SU-DHL-6 (cell line): ENCODE measurements at regions not wholly inside any gene's neighbourhood (a gene's known extent, or its start where the extent isn't known, plus 50 kb on each side); places are given as distances from the start of the nearest gene placed in this dataset.

Experiments
- H2AFZ ChIP-seq: fragments of 200-600 bp; sonication (generic); 2 replicates; pipeline ENCODE4 v1.6.1; 2014; ENCODE audit warnings: low read depth, mild to moderate bottlenecking, moderate library complexity, mixed read lengths, antibody characterized with exemption, low read length; ENCODE audit not compliant: severe bottlenecking
- H3F3A ChIP-seq: fragments of 200-600 bp; shearing (Covaris generic); 2 replicates; pipeline ENCODE4 v1.6.0; 2016; ENCODE audit warnings: antibody characterized with exemption, mild to moderate bottlenecking; ENCODE audit not compliant: insufficient read depth
- H3K27ac ChIP-seq: fragments of 200-600 bp; sonication (generic); 2 replicates; pipeline ENCODE4 v1.5.1; 2016; ENCODE audit warnings: low read depth, mild to moderate bottlenecking, low read length, moderate library complexity, mixed read lengths
- H3K27me3 ChIP-seq: fragments of 200-600 bp; sonication (generic), shearing (Covaris generic); 2 replicates; pipeline ENCODE4 v1.6.0; 2014; ENCODE audit warnings: mild to moderate bottlenecking, low read length
- H3K36me3 ChIP-seq: fragments of 200-600 bp; sonication (generic); 2 replicates; pipeline ENCODE4 v1.6.1; 2014; ENCODE audit warnings: mild to moderate bottlenecking, low read length, mixed read lengths
- H3K4me2 ChIP-seq: fragments of 300-600, 200-600 bp; shearing (Covaris generic), sonication (generic); 2 replicates; pipeline ENCODE4 v1.6.0; 2014; ENCODE audit warnings: low read length, low read depth, mild to moderate bottlenecking; ENCODE audit not compliant: poor library complexity, severe bottlenecking
- H3K4me3 ChIP-seq: fragments of 200-600 bp; sonication (generic); 2 replicates; pipeline ENCODE4 v1.5.1; 2014; ENCODE audit warnings: antibody characterized with exemption, low read length, mild to moderate bottlenecking, mixed read lengths; ENCODE audit not compliant: insufficient read depth, poor library complexity, severe bottlenecking
- H3K79me2 ChIP-seq: fragments of 200-600 bp; sonication (generic); 2 replicates; pipeline ENCODE4 v1.6.1; 2014; ENCODE audit warnings: mild to moderate bottlenecking, low read length, moderate library complexity; ENCODE audit not compliant: insufficient read depth
- H3K9ac ChIP-seq: fragments of 200-600 bp; sonication (generic); 2 replicates; pipeline ENCODE4 v1.7.0; 2014; ENCODE audit warnings: mild to moderate bottlenecking, low read length
- H3K9me2 ChIP-seq: fragments of 200-600 bp; sonication (generic); replicated peaks from 2 replicates; pipeline ENCODE4 v1.6.1; 2014; ENCODE audit warnings: low read length; ENCODE audit not compliant: insufficient read depth
- H3K9me3 ChIP-seq: fragments of 200-600 bp; sonication (generic); 2 replicates; pipeline ENCODE4 v1.6.1; 2014; ENCODE audit warnings: low read length, mixed read lengths; ENCODE audit not compliant: insufficient read depth
- H4K20me1 ChIP-seq: fragments of 200-600 bp; sonication (generic); 2 replicates; pipeline ENCODE4 v1.6.1; 2014; ENCODE audit warnings: low read depth, mild to moderate bottlenecking, antibody characterized with exemption, low read length, moderate library complexity, mixed read lengths
- EZH2phosphoT487 ChIP-seq: fragments of 200-600 bp; sonication (generic), shearing (Covaris generic); conservative IDR thresholded peaks from 2 replicates; pipeline ENCODE4 v1.6.1; 2018; ENCODE audit warnings: mild to moderate bottlenecking, antibody characterized with exemption, low read length, moderate library complexity, mixed read lengths
- TF ChIP-seq, protein P1 (sequence below): fragments of 200-600 bp; sonication (generic); IDR thresholded peaks from one replicate; pipeline ENCODE4 v1.5.1; 2017; ENCODE audit warnings: antibody characterized with exemption, mild to moderate bottlenecking, low read length, moderate library complexity; ENCODE audit not compliant: insufficient read depth, poor library complexity, severe bottlenecking

DNA sequence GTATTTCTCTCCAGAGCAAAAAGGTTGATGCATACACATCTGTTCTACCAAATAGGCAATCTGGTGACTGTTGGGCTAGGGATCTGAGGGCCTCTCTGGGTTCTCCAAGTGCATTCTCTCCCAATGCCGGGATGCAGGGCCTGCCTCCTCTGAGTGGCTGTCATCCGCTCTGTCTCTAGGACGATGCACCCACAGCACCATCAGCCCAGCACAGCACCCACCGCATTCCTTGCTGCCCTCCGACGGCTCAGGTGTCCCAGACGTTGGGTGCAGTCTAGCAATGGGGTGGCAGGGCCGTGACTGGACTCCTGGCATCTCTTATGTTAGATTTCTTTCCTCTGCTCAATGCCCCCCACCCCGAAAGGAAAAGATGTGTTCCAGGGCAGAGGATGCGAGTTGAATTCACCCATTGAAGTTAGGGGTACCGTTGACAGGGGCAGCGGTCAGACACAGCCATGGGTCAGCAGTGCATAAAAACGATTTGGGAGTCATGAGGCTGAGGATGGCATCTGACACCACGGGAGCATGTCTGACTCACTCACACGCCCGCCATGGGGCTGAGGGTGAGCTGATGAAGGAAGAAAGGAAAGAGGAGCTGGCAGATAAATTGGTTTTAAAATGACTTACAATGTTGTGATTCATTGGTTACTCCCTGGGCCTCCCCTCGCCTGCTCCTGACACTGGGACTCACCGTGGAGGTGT, 93.2 kb upstream of the C14orf180 start:
- Histone ChIP-seq H3K36me3 (no peaks in the 10 kb centered on the region), H4K20me1 (no peaks in the 10 kb centered on the region; the same call in 1 of the 2 replicates), H3K27me3 (no peaks in the 10 kb centered on the region), H3K27ac (no peak overlapping the region), H3K9me3 (peaks cover 2% of the 10 kb centered on the region; the same call in 1 of the 2 replicates), H3K9me2 (no peaks in the 10 kb centered on the region), H3K9ac (no peak overlapping the region), H2AFZ (no peak overlapping the region), H3F3A (no peaks in the 10 kb centered on the region), H3K4me3 (no peak overlapping the region), H3K79me2 (no peaks in the 10 kb centered on the region), H3K4me2 (no peak overlapping the region)
- TF ChIP-seq, protein P1, sequence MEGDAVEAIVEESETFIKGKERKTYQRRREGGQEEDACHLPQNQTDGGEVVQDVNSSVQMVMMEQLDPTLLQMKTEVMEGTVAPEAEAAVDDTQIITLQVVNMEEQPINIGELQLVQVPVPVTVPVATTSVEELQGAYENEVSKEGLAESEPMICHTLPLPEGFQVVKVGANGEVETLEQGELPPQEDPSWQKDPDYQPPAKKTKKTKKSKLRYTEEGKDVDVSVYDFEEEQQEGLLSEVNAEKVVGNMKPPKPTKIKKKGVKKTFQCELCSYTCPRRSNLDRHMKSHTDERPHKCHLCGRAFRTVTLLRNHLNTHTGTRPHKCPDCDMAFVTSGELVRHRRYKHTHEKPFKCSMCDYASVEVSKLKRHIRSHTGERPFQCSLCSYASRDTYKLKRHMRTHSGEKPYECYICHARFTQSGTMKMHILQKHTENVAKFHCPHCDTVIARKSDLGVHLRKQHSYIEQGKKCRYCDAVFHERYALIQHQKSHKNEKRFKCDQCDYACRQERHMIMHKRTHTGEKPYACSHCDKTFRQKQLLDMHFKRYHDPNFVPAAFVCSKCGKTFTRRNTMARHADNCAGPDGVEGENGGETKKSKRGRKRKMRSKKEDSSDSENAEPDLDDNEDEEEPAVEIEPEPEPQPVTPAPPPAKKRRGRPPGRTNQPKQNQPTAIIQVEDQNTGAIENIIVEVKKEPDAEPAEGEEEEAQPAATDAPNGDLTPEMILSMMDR: no peak
- TF ChIP-seq EZH2phosphoT487: no peak

DNA sequence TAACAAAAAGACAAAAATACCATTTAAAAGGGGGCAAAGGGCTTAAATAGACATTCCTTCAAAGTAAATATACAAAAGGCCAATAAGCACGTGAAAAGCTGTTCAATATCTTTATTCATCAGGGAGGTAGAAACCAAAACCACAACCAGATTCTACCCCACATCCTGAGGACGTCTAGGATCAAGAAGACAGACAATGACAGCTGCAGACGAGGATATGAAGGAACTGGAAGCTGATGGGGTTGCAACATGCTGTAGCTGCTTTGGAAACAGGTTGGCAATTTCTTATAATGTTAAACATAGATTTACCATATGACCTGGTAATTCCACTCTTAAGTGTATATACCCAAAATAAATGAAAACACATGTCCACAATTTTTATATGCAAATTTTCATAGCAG, 85.1 kb upstream of the C14orf180 start:
- no peak overlapping the region for H3K4me3 ChIP-seq

DNA sequence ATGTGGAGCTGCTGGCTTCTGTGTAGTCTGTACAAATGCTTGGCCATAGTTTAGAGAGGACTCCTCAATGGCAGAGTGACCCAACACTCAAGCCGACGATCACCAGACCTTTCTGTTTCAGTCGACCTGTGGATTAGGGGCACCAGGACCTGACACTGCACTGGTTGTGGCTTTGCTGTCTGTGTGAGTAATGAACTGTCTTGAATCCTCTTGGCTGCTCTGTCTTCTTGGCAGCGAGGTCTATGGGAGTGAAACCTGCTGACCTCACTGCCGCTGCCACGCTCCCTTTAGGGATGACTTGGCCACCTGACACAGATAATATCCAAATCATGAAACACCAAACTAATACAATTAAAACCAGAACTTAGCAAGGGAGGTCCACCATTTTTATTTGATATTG, 83.5 kb upstream of the C14orf180 start:
- Histone ChIP-seq H2AFZ (no peak overlapping the region), H3K27me3 (peaks cover 3% of the 10 kb centered on the region; the same call in 1 of the 2 replicates), H3K4me3 (no peak overlapping the region), H3F3A (no peaks in the 10 kb centered on the region), H3K4me2 (no peak overlapping the region), H3K79me2 (no peaks in the 10 kb centered on the region), H4K20me1 (no peaks in the 10 kb centered on the region; the same call in 1 of the 2 replicates), H3K9ac (no peak overlapping the region), H3K36me3 (no peaks in the 10 kb centered on the region), H3K9me2 (no peaks in the 10 kb centered on the region), H3K27ac (no peak overlapping the region), H3K9me3 (peaks cover 4% of the 10 kb centered on the region; the same call in 1 of the 2 replicates)
- TF ChIP-seq EZH2phosphoT487: no peak
- TF ChIP-seq, protein P1: no peak

More for the DNA sequence above, 85.1 kb upstream of the C14orf180 start:
- Histone ChIP-seq H2AFZ (no peak overlapping the region), H3K79me2 (no peaks in the 10 kb centered on the region), H3K9me2 (no peaks in the 10 kb centered on the region), H3K27ac (no peak overlapping the region), H3F3A (no peaks in the 10 kb centered on the region), H4K20me1 (no peaks in the 10 kb centered on the region; the same call in 1 of the 2 replicates), H3K27me3 (peaks cover 3% of the 10 kb centered on the region; the same call in 1 of the 2 replicates), H3K36me3 (no peaks in the 10 kb centered on the region), H3K9me3 (peaks cover 4% of the 10 kb centered on the region; the same call in 1 of the 2 replicates), H3K4me2 (no peak overlapping the region), H3K9ac (no peak overlapping the region)
- TF ChIP-seq, protein P1: no peak
- TF ChIP-seq EZH2phosphoT487: no peak
